IgD-negative memory B cell (primary cell): ENCODE measurements at regions not wholly inside any gene's neighbourhood (a gene's known extent, or its start where the extent isn't known, plus 50 kb on each side); places are given as distances from the start of the nearest gene placed in this dataset.
"Not testable (repeated sequence)": the region's sequence is repeated elsewhere in the genome, so short reads cannot be mapped to it uniquely, and the experiment has no call there.

Experiments
- H3K27ac Mint-ChIP-seq, 3 donors: one replicate each; pipeline ENCODE4 v1.8.0; 2020 to 2022; ENCODE audit warnings: mild to moderate bottlenecking in 3 of 3, mixed read lengths in 3 of 3, moderate library complexity in 1 of 3
- H3K27me3 Mint-ChIP-seq: one replicate; pipeline ENCODE4 v1.8.0; 2021; ENCODE audit warnings: mixed read lengths
- H3K36me3 Mint-ChIP-seq: one replicate; pipeline ENCODE4 v1.8.0; 2020; ENCODE audit warnings: mild to moderate bottlenecking, mixed read lengths
- H3K4me1 Mint-ChIP-seq, 3 donors: one replicate each; pipeline ENCODE4 v1.8.0; 2020 to 2022; ENCODE audit warnings: mixed read lengths in 3 of 3, mild to moderate bottlenecking in 1 of 3
- H3K4me3 Mint-ChIP-seq, 4 donors: one replicate each; pipeline ENCODE4 v1.8.0; 2020 to 2022; ENCODE audit warnings: mild to moderate bottlenecking in 4 of 4, mixed read lengths in 4 of 4, moderate library complexity in 3 of 4
- H3K9me3 Mint-ChIP-seq, 3 donors: one replicate each; pipeline ENCODE4 v1.8.0; 2020 to 2021; ENCODE audit warnings: mixed read lengths in 3 of 3, mild to moderate bottlenecking in 1 of 3

DNA sequence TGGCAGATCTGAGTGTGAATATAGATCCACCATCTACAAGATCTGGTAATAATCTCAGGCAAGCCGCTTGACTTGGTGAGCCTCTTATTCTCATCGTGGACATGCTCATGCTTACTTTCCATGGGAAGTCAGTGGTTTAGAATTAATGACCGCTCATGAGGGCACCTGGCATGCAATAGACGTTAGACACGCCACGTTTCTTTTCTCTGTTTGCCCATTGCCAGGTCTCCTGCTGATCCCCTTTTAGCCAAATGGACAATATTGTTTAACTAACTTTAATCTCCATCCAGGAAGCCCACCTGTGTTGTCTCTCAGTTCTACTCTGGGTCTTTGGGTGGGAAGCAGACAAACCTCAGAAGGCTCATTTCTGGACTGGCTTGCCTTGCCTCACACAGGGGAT is 439.1 kb downstream of the ETS1 start:
- Mint-ChIP-seq H3K36me3 (no peaks in the 10 kb centered on the region), H3K27me3 (peaks cover 13% of the 10 kb centered on the region), H3K4me1 (no peaks in the 10 kb centered on the region), H3K4me3 (no peak overlapping the region), H3K9me3 (no peaks in the 10 kb centered on the region), H3K27ac (no peak overlapping the region)

- Mint-ChIP-seq H3K27me3 (peaks cover 13% of the 10 kb centered on the region), H3K27ac (no peak overlapping the region), H3K4me3 (no peak overlapping the region), H3K36me3 (no peaks in the 10 kb centered on the region), H3K9me3 (peaks cover 0 to 4% (median 0%) of the 10 kb centered on the region in 3 donors), H3K4me1 (no peaks in the 10 kb centered on the region)
Measured at GRCh38 chr11:128146926-128147605, 440.3 kb downstream of the ETS1 start.

- not testable (repeated sequence) for H3K36me3 Mint-ChIP-seq, H3K4me1 Mint-ChIP-seq, H3K27ac Mint-ChIP-seq, H3K9me3 Mint-ChIP-seq, H3K27me3 Mint-ChIP-seq, H3K4me3 Mint-ChIP-seq
Measured at GRCh38 chr11:128140293-128140692, 447.1 kb downstream of the ETS1 start.

DNA sequence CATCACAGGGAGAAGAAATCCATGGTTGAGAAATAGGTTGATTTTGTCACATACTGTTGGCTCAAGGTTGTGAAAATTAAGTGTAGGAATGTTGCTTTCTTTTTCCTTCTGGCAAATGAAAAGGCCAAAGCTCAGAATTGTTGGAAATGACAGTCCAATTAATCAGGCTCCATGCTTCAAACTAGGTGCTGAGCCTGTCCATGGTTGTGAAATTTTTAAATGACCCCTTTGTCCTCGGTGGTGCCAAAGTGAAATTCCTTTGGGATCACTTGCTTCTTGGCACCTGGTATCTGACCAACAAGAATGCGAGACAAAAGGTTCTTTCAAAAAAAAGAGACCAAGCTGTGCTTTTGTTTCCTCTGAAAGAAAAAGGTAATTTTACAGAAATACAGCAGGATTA is 451.9 kb downstream of the ETS1 start:
- peaks cover 2 to 6% (median 3%) of the 10 kb centered on the region in 3 donors for H3K9me3 Mint-ChIP-seq
- H3K4me1 Mint-ChIP-seq: no peaks in the 10 kb centered on the region

GRCh38 chr11:128133501-128133900 is 453.9 kb downstream of the ETS1 start:
- Mint-ChIP-seq H3K9me3 (peaks cover 0 to 3% (median 0%) of the 10 kb centered on the region in 3 donors), H3K27me3 (no peaks in the 10 kb centered on the region), H3K36me3 (peaks cover 2% of the 10 kb centered on the region), H3K4me1 (no peaks in the 10 kb centered on the region), H3K27ac (peak overlapping the region in 1 of 3 donors; percentile 19), H3K4me3 (no peak overlapping the region)

More for the DNA sequence above, 451.9 kb downstream of the ETS1 start:
- no peak overlapping the region for H3K27ac Mint-ChIP-seq
- peaks cover 2% of the 10 kb centered on the region for H3K36me3 Mint-ChIP-seq
- H3K4me3 Mint-ChIP-seq: no peak overlapping the region
- peaks cover 6% of the 10 kb centered on the region for H3K27me3 Mint-ChIP-seq

- Mint-ChIP-seq H3K9me3 (no peaks in the 10 kb centered on the region), H3K4me1 (no peaks in the 10 kb centered on the region), H3K27ac (no peak overlapping the region), H3K36me3 (no peaks in the 10 kb centered on the region), H3K27me3 (no peaks in the 10 kb centered on the region), H3K4me3 (no peak overlapping the region)
Measured at GRCh38 chr11:128130052-128130451, 457.3 kb downstream of the ETS1 start.

- no peaks in the 10 kb centered on the region for H3K4me1 Mint-ChIP-seq
- H3K27ac Mint-ChIP-seq: no peak overlapping the region
- H3K36me3 Mint-ChIP-seq: no peaks in the 10 kb centered on the region
- H3K27me3 Mint-ChIP-seq: no peaks in the 10 kb centered on the region
- H3K9me3 Mint-ChIP-seq: no peaks in the 10 kb centered on the region
- no peak overlapping the region for H3K4me3 Mint-ChIP-seq
Measured at GRCh38 chr11:128125723-128126122, 461.6 kb downstream of the ETS1 start.

DNA sequence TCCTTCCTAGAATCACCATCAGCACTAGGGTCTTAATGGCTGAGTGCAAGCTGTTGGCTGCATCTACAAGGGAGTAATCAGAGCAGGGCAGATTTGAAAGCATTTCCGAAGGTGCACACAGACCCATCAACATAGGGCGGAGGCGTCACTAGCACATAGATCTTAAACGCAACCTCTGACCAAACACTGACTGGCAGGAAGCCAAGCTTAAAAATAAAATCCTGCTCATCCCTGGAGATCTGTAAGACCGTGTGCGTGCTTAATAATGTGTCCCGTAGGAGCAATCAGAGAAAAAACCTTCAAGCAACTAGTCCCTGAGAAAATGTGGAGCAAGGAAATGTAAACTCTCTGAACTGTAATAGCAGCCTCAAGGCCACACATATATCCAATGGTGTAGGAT is 470.5 kb downstream of the ETS1 start:
- Mint-ChIP-seq H3K4me1 (no peaks in the 10 kb centered on the region), H3K27ac (no peak overlapping the region), H3K27me3 (peaks cover 5% of the 10 kb centered on the region), H3K4me3 (no peak overlapping the region), H3K9me3 (peaks cover 0 to 6% (median 2%) of the 10 kb centered on the region in 3 donors), H3K36me3 (no peaks in the 10 kb centered on the region)

GRCh38 chr11:128116447-128116846 is 470.9 kb downstream of the ETS1 start:
- Mint-ChIP-seq H3K27ac (no peak overlapping the region), H3K27me3 (peaks cover 5% of the 10 kb centered on the region), H3K4me3 (no peak overlapping the region), H3K9me3 (peaks cover 0 to 6% (median 2%) of the 10 kb centered on the region in 3 donors), H3K4me1 (no peaks in the 10 kb centered on the region), H3K36me3 (no peaks in the 10 kb centered on the region)

DNA sequence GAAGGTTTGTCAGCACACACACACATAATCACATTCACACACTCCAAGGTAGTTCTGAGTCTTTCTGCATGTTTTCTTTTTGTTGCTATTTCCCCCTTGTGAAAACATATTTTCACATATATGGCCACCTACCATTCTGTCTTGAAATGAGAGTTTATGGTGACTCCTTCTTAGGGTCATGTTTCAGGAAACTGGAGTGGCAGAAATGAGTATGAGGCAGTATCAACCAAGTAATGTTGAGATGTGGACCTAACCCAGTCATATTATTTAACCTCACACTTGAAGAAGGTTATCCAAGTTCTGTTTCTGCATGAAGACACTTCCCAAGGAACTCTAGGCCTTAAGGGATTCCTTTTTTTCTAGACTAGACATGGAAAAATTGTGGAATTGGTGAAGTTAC is 481.4 kb downstream of the ETS1 start:
- no peak overlapping the region for H3K27ac Mint-ChIP-seq
- peaks cover 0 to 10% (median 1%) of the 10 kb centered on the region in 3 donors for H3K9me3 Mint-ChIP-seq
- H3K4me3 Mint-ChIP-seq: no peak overlapping the region
- H3K4me1 Mint-ChIP-seq: no peaks in the 10 kb centered on the region
- H3K36me3 Mint-ChIP-seq: no peaks in the 10 kb centered on the region
- H3K27me3 Mint-ChIP-seq: peaks cover 30% of the 10 kb centered on the region

- peaks cover 0 to 10% (median 1%) of the 10 kb centered on the region in 3 donors for H3K9me3 Mint-ChIP-seq
- no peak overlapping the region for H3K27ac Mint-ChIP-seq
- H3K36me3 Mint-ChIP-seq: no peaks in the 10 kb centered on the region
- H3K4me1 Mint-ChIP-seq: no peaks in the 10 kb centered on the region
- H3K4me3 Mint-ChIP-seq: no peak overlapping the region
- H3K27me3 Mint-ChIP-seq: peaks cover 26% of the 10 kb centered on the region
Measured at GRCh38 chr11:128105511-128105910, 481.8 kb downstream of the ETS1 start.

DNA sequence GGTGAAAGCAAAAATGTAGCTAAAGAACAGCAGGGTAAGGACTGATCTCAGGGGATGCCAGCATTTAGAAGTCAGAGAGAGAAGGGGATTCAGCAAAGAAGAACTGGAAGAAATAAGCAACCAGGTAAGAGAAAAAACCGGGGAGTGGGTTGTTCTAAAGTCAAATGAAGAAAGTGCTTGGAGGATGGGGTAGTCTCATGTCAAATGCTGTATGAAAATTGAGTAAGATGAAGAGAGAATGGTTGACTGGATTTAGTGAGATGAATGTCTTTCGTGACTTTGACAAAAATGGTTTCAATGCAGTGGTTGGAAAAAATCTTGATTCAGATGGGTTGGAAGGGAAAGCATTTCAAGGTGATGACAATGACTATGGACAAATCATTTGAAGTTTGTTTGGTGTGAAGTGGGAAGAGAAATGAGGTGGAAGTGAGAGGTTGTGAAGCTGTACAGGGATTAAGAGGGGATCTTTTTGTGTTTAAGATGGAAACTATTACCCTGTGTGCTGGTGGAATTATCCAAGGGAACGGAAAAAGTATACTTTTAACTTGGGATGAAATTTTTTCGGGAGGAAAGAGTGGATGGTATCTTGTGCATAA is 484.0 kb downstream of the ETS1 start:
- peaks cover 18% of the 10 kb centered on the region for H3K27me3 Mint-ChIP-seq
- H3K4me1 Mint-ChIP-seq: no peaks in the 10 kb centered on the region
- no peak overlapping the region for H3K4me3 Mint-ChIP-seq
- no peak overlapping the region for H3K27ac Mint-ChIP-seq
- H3K9me3 Mint-ChIP-seq: peaks cover 1 to 5% (median 4%) of the 10 kb centered on the region in 3 donors
- H3K36me3 Mint-ChIP-seq: no peaks in the 10 kb centered on the region

DNA sequence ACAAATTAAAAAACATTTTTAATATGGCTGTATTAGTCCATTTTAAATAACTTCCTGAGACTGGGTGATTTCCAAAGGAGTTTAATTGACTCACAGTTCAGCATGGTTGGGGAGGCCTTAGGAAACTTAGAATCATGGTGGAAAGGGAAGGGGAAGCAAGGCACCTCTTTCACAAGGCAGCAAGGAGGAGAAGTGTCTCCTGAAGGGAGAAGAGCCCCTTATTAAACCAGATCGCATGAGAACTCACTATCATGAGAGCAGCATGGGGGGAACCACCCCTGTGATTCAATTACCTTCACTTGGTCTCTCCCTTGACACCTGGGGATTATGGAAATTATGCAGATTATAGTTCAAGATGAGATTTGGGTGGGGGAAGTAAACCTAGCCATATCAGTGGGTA is 488.6 kb downstream of the ETS1 start:
- Mint-ChIP-seq H3K4me1 (no peaks in the 10 kb centered on the region), H3K27ac (no peak overlapping the region), H3K36me3 (no peaks in the 10 kb centered on the region), H3K4me3 (no peak overlapping the region), H3K27me3 (peaks cover 15% of the 10 kb centered on the region), H3K9me3 (peaks cover 0 to 4% (median 0%) of the 10 kb centered on the region in 3 donors)

GRCh38 chr11:128095466-128095981 is 491.8 kb downstream of the ETS1 start:
- Mint-ChIP-seq H3K27ac (peak overlapping the region in 1 of 3 donors; percentile 88), H3K4me1 (no peaks in the 10 kb centered on the region), H3K27me3 (peaks cover 5% of the 10 kb centered on the region), H3K4me3 (no peak overlapping the region), H3K9me3 (peaks cover 0 to 7% (median 2%) of the 10 kb centered on the region in 3 donors), H3K36me3 (no peaks in the 10 kb centered on the region)

- Mint-ChIP-seq H3K4me3 (no peak overlapping the region), H3K4me1 (no peaks in the 10 kb centered on the region), H3K9me3 (peaks cover 3 to 14% (median 8%) of the 10 kb centered on the region in 3 donors), H3K27me3 (peaks cover 3% of the 10 kb centered on the region), H3K36me3 (peaks cover 1% of the 10 kb centered on the region), H3K27ac (no peak overlapping the region)
Measured at GRCh38 chr11:128093689-128094088, 493.7 kb downstream of the ETS1 start.

DNA sequence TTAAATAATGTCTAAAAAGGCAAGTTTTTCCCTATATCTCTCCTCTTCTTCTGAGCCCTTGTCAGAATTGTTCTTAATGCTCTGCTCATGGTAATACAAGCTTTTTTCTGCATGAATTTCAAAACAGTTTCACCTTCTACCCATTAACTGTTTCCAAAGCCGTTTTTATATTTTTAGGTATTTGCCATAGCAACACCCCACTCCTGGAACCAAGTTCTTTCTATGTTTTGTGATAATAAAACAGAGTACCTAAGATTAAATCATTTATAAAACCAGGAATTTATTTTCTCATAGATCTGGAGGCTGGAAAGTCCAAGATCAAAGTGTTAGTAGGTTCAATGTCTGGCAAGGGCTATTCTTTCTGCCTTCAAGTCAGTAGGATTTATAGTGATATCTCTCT is 497.4 kb downstream of the ETS1 start:
- no peak overlapping the region for H3K27ac Mint-ChIP-seq
- H3K9me3 Mint-ChIP-seq: peaks cover 3 to 14% (median 8%) of the 10 kb centered on the region in 3 donors
- no peak overlapping the region for H3K4me3 Mint-ChIP-seq
- H3K27me3 Mint-ChIP-seq: peaks cover 4% of the 10 kb centered on the region
- H3K36me3 Mint-ChIP-seq: peaks cover 1% of the 10 kb centered on the region
- no peaks in the 10 kb centered on the region for H3K4me1 Mint-ChIP-seq
